Prostate gland (tissue), 2 donors: ENCODE measurements at regions not wholly inside any gene's neighbourhood (a gene's known extent, or its start where the extent isn't known, plus 50 kb on each side); places are given as distances from the start of the nearest gene placed in this dataset.
"Not testable (repeated sequence)": the region's sequence is repeated elsewhere in the genome, so short reads cannot be mapped to it uniquely, and the experiment has no call there.

ENCODE experiments used
- DNase-seq: peaks from one replicate; pipeline ENCODE4 v3.0.0-alpha.2; 2019; ENCODE audit warnings: low spot score
- H3K27ac ChIP-seq, 2 donors: fragments of 200-600 bp; sonication (generic); 2 replicates each; pipeline ENCODE4 v1.5.1; 2017 to 2019
- H3K27me3 ChIP-seq: fragments of 200-600 bp; sonication (generic); replicated peaks from 2 replicates; pipeline ENCODE4 v1.5.1; 2019; ENCODE audit not compliant: insufficient read depth
- H3K36me3 ChIP-seq, 2 donors: fragments of 200-600 bp; sonication (generic); 1 replicate in 1 of 2; 2 replicates in 1 of 2; pipeline versions ENCODE4 v1.5.1 to v1.8.1; 2017 to 2019
- H3K4me1 ChIP-seq: fragments of 200-600 bp; sonication (generic); replicated peaks from 2 replicates; pipeline ENCODE4 v1.5.1; 2019
- H3K4me3 ChIP-seq, 2 donors: fragments of 200-600 bp; sonication (generic); 2 replicates each; pipeline ENCODE4 v1.5.1; 2017 to 2019
- H3K9me3 ChIP-seq: fragments of 200-600 bp; sonication (generic); 2 replicates; pipeline ENCODE4 v1.5.1; 2017
- WGBS: methylation state at CpG from one replicate; pipeline ENCODE4 v1.1.5; 2018; 5-methylcytosine and 5-hydroxymethylcytosine counted together
- intact Hi-C: fragments of 100-400 bp; cut with DNase I; formaldehyde crosslinking; loops from one replicate; pipeline ENCODE4 v1.14.2; 2022
- TF ChIP-seq, protein P1 (sequence below), 4 experiments: fragments of 200-600 bp in 2 of 4; fragments of 450-650 bp in 2 of 4; sonication (generic) in 2 of 4; IDR thresholded peaks; 1 replicate in 3 of 4; 2 replicates in 1 of 4; pipeline ENCODE4 v1.5.1; 2016 to 2019; ENCODE audit warnings: antibody characterized with exemption in 4 of 4, mild to moderate bottlenecking in 2 of 4, moderate library complexity in 2 of 4

- 98% methylated on average over 3 of the region's 3 CpGs for WGBS
- H3K9me3 ChIP-seq, intact Hi-C loops, H3K4me1 ChIP-seq, DNase-seq, H3K36me3 ChIP-seq, H3K4me3 ChIP-seq, H3K27ac ChIP-seq, H3K27me3 ChIP-seq: not testable (repeated sequence)
These were observed 110.6 kb downstream of the NBPF8 start for GRCh38 chr1:120525386-120525785.

DNA sequence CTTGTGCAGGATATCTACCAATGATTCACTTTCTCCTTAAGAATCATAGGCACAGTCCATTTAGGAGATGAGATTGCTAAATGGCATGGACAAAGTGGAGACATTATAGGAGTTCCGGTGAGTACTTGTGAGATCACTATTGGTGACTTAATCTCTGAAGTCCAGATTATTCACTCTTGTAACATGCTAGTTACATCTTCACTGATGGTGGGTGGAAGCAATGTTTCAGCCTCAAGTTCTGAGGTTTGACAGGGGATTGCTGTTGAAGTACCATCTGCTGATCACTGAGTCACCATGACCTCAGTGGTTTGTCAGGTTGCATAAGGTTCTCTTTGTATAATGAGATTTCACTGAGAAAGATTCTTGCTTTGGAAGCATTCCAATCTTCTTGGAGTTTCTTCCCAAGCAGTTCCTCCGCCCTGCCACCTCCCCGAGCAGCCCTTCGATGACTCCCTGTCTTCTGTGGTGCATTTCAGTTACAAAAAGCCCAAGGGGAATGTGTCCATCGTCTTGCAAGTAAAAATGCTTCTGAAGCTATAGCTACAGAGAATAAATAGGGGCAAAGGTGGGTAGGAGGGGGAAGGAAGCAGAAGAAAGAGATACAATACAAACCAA is 114.7 kb downstream of the NBPF8 start:
- H3K27ac ChIP-seq, intact Hi-C loops, H3K36me3 ChIP-seq, H3K9me3 ChIP-seq, H3K4me1 ChIP-seq, DNase-seq, H3K27me3 ChIP-seq, H3K4me3 ChIP-seq: not testable (repeated sequence)
- 88% methylated on average over 5 of the region's 5 CpGs for WGBS

DNA sequence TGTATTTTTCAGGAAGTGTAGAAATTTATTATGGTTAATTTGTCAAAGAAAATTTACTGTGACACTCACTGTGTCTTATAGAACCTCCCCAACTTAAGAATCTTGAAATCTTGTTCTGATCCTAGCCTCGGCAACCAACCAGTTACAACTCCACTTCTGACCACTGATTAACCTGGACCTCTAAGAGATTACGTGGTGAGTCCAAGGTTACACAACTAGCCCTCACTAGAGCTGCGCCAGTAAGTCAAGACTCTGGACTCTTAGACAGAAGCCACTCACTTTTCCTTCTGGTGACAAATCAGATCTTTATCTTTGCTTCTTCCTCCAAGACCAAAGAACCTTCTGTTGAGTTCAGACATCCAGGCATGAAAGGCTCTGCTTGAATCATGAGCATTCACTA is 116.6 kb downstream of the NBPF8 start:
- H3K9me3 ChIP-seq, H3K4me3 ChIP-seq, H3K4me1 ChIP-seq, DNase-seq, H3K27me3 ChIP-seq, H3K27ac ChIP-seq, intact Hi-C loops, H3K36me3 ChIP-seq: not testable (repeated sequence)
- WGBS: 100% methylated on average over 1 of the region's 3 CpGs

- DNase-seq, H3K4me1 ChIP-seq, H3K27ac ChIP-seq, H3K4me3 ChIP-seq, intact Hi-C loops, H3K36me3 ChIP-seq, H3K27me3 ChIP-seq, H3K9me3 ChIP-seq: not testable (repeated sequence)
- WGBS: 36% methylated on average over 2 of the region's 2 CpGs
These were observed 119.7 kb downstream of the NBPF8 start for GRCh38 chr1:120534361-120535047.

GRCh38 chr1:120535052-120535451 is 120.2 kb downstream of the NBPF8 start:
- intact Hi-C loops, H3K4me1 ChIP-seq, DNase-seq, H3K27ac ChIP-seq, H3K36me3 ChIP-seq, H3K9me3 ChIP-seq, H3K4me3 ChIP-seq, H3K27me3 ChIP-seq: not testable (repeated sequence)
- WGBS: 100% methylated on average over 1 of the region's 1 CpG

DNA sequence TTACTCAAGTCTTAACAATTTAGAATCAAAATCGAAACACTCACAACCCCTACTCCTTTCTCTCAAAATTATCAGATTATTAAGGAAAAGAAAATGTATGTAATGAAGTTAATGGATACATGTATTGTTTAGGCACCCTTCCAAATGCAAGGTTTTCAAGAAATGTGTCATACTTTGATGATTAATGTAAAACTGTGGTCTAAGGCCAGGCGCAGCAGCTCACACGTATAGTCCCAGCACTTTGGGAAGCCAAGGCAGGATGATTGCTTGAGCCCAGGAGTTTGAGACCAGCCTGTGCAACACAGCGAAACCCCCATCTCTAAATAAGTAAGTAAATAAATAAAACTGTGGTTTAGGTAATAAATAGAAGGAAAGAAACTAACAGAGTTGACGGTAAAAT is 126.6 kb downstream of the NBPF8 start:
- intact Hi-C loops, H3K36me3 ChIP-seq, H3K27me3 ChIP-seq, H3K4me1 ChIP-seq, DNase-seq, H3K9me3 ChIP-seq, H3K27ac ChIP-seq, H3K4me3 ChIP-seq: not testable (repeated sequence)
- WGBS: 92% methylated on average over 1 of the region's 5 CpGs

DNA sequence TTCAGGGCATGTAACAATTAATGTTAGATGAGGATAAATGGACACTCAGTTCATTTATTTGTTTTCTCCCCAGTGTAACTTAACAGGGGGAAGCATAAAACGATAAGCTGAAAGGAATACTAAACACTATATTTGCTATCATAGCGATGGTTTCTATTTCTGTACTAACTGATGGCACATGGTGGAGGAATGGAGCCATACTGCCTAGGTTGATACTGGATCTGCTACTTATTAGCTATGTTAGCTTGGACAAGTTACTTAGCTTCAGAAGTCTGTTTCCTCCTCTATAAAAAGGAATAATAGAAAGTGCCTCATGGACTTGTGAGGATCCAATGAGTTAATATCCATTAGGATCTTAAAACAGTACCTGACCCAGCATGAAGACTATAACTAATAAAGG is 127.5 kb downstream of the NBPF8 start:
- no CpG with 5 or more reads among the region's 2 CpGs for WGBS
- intact Hi-C loops: not testable (repeated sequence)

GRCh38 chr1:120542940-120543339 is 128.1 kb downstream of the NBPF8 start:
- H3K27ac ChIP-seq, intact Hi-C loops, H3K36me3 ChIP-seq, H3K4me3 ChIP-seq, DNase-seq, H3K9me3 ChIP-seq, H3K27me3 ChIP-seq, H3K4me1 ChIP-seq: not testable (repeated sequence)
- 69% methylated on average over 2 of the region's 2 CpGs for WGBS

More for the DNA sequence above, 127.5 kb downstream of the NBPF8 start:
- H3K4me1 ChIP-seq, H3K27me3 ChIP-seq, DNase-seq, H3K36me3 ChIP-seq, H3K27ac ChIP-seq, H3K4me3 ChIP-seq, H3K9me3 ChIP-seq: not testable (repeated sequence)

DNA sequence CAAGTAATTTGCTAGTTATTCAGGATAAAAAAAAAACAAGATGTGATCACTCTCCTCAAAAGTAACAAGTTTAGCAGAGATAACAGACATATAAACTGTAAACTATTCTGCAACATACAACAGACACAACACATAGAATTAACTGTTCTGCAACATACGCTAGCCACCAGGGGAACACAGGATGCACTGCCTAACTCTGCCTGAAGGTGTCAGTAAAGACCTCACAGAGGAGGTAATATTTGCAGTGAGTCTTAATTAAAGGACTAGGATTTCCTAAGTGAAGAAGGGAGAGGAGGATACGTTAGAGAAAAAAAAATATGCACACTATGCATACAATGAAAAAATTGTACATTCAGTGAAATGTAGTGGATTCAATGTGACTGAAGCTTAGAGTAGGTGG is 129.6 kb downstream of the NBPF8 start:
- peak; percentile 69 for DNase-seq
- intact Hi-C loops: not testable (repeated sequence)

GRCh38 chr1:120550335-120550734 is 135.5 kb downstream of the NBPF8 start:
- not testable (repeated sequence) for DNase-seq, H3K27ac ChIP-seq
- 60% methylated on average over 1 of the region's 2 CpGs for WGBS

More for the DNA sequence above, 129.6 kb downstream of the NBPF8 start:
- not testable (repeated sequence) for H3K4me3 ChIP-seq, H3K36me3 ChIP-seq, H3K27me3 ChIP-seq, H3K27ac ChIP-seq, H3K9me3 ChIP-seq, H3K4me1 ChIP-seq
- TF ChIP-seq, protein P1, sequence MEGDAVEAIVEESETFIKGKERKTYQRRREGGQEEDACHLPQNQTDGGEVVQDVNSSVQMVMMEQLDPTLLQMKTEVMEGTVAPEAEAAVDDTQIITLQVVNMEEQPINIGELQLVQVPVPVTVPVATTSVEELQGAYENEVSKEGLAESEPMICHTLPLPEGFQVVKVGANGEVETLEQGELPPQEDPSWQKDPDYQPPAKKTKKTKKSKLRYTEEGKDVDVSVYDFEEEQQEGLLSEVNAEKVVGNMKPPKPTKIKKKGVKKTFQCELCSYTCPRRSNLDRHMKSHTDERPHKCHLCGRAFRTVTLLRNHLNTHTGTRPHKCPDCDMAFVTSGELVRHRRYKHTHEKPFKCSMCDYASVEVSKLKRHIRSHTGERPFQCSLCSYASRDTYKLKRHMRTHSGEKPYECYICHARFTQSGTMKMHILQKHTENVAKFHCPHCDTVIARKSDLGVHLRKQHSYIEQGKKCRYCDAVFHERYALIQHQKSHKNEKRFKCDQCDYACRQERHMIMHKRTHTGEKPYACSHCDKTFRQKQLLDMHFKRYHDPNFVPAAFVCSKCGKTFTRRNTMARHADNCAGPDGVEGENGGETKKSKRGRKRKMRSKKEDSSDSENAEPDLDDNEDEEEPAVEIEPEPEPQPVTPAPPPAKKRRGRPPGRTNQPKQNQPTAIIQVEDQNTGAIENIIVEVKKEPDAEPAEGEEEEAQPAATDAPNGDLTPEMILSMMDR (IDR thresholded peaks at IDR 0.05): peak in 2 of 4 experiments; percentile 29 to 40
- WGBS: 9% methylated on average over 1 of the region's 2 CpGs

DNA sequence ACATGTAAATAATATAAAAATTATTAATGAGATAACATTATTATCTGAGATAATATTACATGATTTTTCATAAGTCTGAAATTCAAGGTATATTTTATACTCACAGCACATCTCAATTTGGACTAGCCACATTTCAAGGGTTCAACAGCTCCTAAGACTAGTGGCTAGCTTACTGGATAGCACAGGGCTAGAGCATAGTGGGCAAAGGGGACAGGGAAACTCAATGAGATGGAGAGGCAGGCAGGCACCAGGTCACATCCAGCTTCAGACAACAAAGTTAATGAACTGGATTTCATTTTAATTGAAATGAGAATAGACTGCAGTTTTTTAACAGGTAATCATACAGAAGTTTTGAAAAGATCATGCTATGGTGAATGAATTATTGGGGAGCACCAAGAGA is 137.4 kb downstream of the NBPF8 start:
- DNase-seq, H3K9me3 ChIP-seq, H3K36me3 ChIP-seq, H3K4me1 ChIP-seq, H3K27ac ChIP-seq, H3K27me3 ChIP-seq, intact Hi-C loops, H3K4me3 ChIP-seq: not testable (repeated sequence)

More at GRCh38 chr1:120550335-120550734, 135.5 kb downstream of the NBPF8 start:
- intact Hi-C loops, H3K4me3 ChIP-seq, H3K36me3 ChIP-seq, H3K27me3 ChIP-seq, H3K9me3 ChIP-seq, H3K4me1 ChIP-seq: not testable (repeated sequence)
